ENCODE measurements at regions not wholly inside any gene's neighbourhood (a gene's known extent, or its start where the extent isn't known, plus 50 kb on each side); places are given as distances from the start of the nearest gene placed in this dataset.
"Not testable (repeated sequence)": the region's sequence is repeated elsewhere in the genome, so short reads cannot be mapped to it uniquely, and the experiment has no call there.

- H3K4ac ChIP-seq (ENCODE audit: low read depth, low read length), result no peak overlapping the region
- H2AFZ ChIP-seq (ENCODE audit: low read length), result no peak overlapping the region
- H3K27me3 Mint-ChIP-seq (ENCODE audit: low read depth), result peaks cover 15% of the 10 kb centered on the region
- no peak overlapping the region for H3K4me2 ChIP-seq (ENCODE audit: insufficient read depth, insufficient read length, low read length)
- H3K9ac ChIP-seq (ENCODE audit: extremely low read depth, insufficient read length, low read length), result no peak overlapping the region
- no peaks in the 10 kb centered on the region for H3K27me3 ChIP-seq (ENCODE audit: insufficient read depth, low read length)
- no peaks in the 10 kb centered on the region for H3K79me2 ChIP-seq (ENCODE audit: insufficient read depth, low read length)
- no peak overlapping the region for H3K18ac ChIP-seq (ENCODE audit: insufficient read length, low read depth, low read length)
- H3T11ph ChIP-seq (ENCODE audit: low read length), result no peak overlapping the region
- H3K23ac ChIP-seq (ENCODE audit: insufficient read length, low read depth, low read length), result no peak overlapping the region
- peaks cover 2 to 4% (median 3%) of the 10 kb centered on the region in 3 experiments; a peak in 1 of 7 replicates for H3K36me3 Mint-ChIP-seq (ENCODE audit: insufficient read depth in 1 of 3, low read depth in 3 of 3)
- TF ChIP-seq CTCF (conservative IDR thresholded peaks at IDR 0.05), result no peak
- no peaks in the 10 kb centered on the region for H3K9me3 ChIP-seq (ENCODE audit: control insufficient read depth, low read depth, low read length)
- H3K23me2 ChIP-seq (ENCODE audit: insufficient read length, low read depth, low read length, poor library complexity, severe bottlenecking), result no peaks in the 10 kb centered on the region
- H4K20me1 ChIP-seq (ENCODE audit: control insufficient read depth, insufficient read depth, insufficient read length), result no peaks in the 10 kb centered on the region
- H2BK5ac ChIP-seq (ENCODE audit: insufficient read length, low read length), result no peak overlapping the region
- no peaks in the 10 kb centered on the region for H3K79me1 ChIP-seq (ENCODE audit: insufficient read depth, low read depth, low read length, poor library complexity, severe bottlenecking)
- H3K27ac ChIP-seq (ENCODE audit: insufficient read length, low read depth, low read length), result no peak overlapping the region
- no peaks in the 10 kb centered on the region for H3K4me1 Mint-ChIP-seq
- peak overlapping the region in 1 of 3 experiments; percentile 56; a peak in 1 of 7 replicates for H3K27ac Mint-ChIP-seq
- no peak overlapping the region for H3K4me3 Mint-ChIP-seq
- no peak overlapping the region for H4K91ac ChIP-seq (ENCODE audit: insufficient read length, low read depth, low read length)
- H2AK5ac ChIP-seq (ENCODE audit: insufficient read length, low read length), result no peak overlapping the region
- H2BK120ac ChIP-seq (ENCODE audit: low read depth, low read length, poor library complexity, severe bottlenecking), result no peak overlapping the region
- no peak overlapping the region for H2BK20ac ChIP-seq (ENCODE audit: low read depth, low read length, poor library complexity, severe bottlenecking)
- no peak overlapping the region for H3K14ac ChIP-seq (ENCODE audit: insufficient read depth, low read length)
- no peak for DNase-seq
- no peak overlapping the region for H2BK12ac ChIP-seq (ENCODE audit: insufficient read length, low read depth, low read length)
- no peak overlapping the region for H3K56ac ChIP-seq (ENCODE audit: insufficient read length, low read depth, low read length)
- no peak overlapping the region for H4K8ac ChIP-seq (replicated peaks; ENCODE audit: insufficient read length, low read depth, low read length)
- no CpG with 5 or more reads among the region's 14 CpGs for WGBS (ENCODE audit: extremely low coverage, insufficient read length, low lambda C conversion rate)
- no peak overlapping the region for H2BK15ac ChIP-seq (ENCODE audit: low read depth, low read length)
- H4K5ac ChIP-seq (ENCODE audit: insufficient read length, low read depth, low read length), result no peak overlapping the region
- no peaks in the 10 kb centered on the region for H3K4me1 ChIP-seq (ENCODE audit: insufficient read depth, low read length)
- H3K9me3 Mint-ChIP-seq, result peaks cover 12 to 15% of the 10 kb centered on the region in 2 experiments; a peak in 4 of 5 replicates
These were observed 270.4 kb downstream of the TEX29 start for GRCh38 chr13:111590796-111591195.

- H3K4me3 Mint-ChIP-seq; H4K20me1 ChIP-seq (ENCODE audit: control insufficient read depth, insufficient read depth, insufficient read length); DNase-seq; H3K4ac ChIP-seq (ENCODE audit: low read depth, low read length); H3K56ac ChIP-seq (ENCODE audit: insufficient read length, low read depth, low read length); H2BK12ac ChIP-seq (ENCODE audit: insufficient read length, low read depth, low read length); H2BK5ac ChIP-seq (ENCODE audit: insufficient read length, low read length); H3K9ac ChIP-seq (ENCODE audit: extremely low read depth, insufficient read length, low read length); H4K8ac ChIP-seq (replicated peaks; ENCODE audit: insufficient read length, low read depth, low read length); H3T11ph ChIP-seq (ENCODE audit: low read length); H3K9me3 ChIP-seq (ENCODE audit: control insufficient read depth, low read depth, low read length); H4K91ac ChIP-seq (ENCODE audit: insufficient read length, low read depth, low read length); H3K27ac Mint-ChIP-seq; H3K23me2 ChIP-seq (ENCODE audit: insufficient read length, low read depth, low read length, poor library complexity, severe bottlenecking); H2AK5ac ChIP-seq (ENCODE audit: insufficient read length, low read length); H3K27me3 ChIP-seq (ENCODE audit: insufficient read depth, low read length); H2BK20ac ChIP-seq (ENCODE audit: low read depth, low read length, poor library complexity, severe bottlenecking); H3K79me2 ChIP-seq (ENCODE audit: insufficient read depth, low read length); H4K5ac ChIP-seq (ENCODE audit: insufficient read length, low read depth, low read length); H3K4me1 ChIP-seq (ENCODE audit: insufficient read depth, low read length); H2BK15ac ChIP-seq (ENCODE audit: low read depth, low read length); H3K79me1 ChIP-seq (ENCODE audit: insufficient read depth, low read depth, low read length, poor library complexity, severe bottlenecking); H3K27ac ChIP-seq (ENCODE audit: insufficient read length, low read depth, low read length); H3K36me3 Mint-ChIP-seq (ENCODE audit: insufficient read depth in 1 of 3, low read depth in 3 of 3); H2AFZ ChIP-seq (ENCODE audit: low read length); H2BK120ac ChIP-seq (ENCODE audit: low read depth, low read length, poor library complexity, severe bottlenecking); H3K4me2 ChIP-seq (ENCODE audit: insufficient read depth, insufficient read length, low read length); H3K18ac ChIP-seq (ENCODE audit: insufficient read length, low read depth, low read length); H3K14ac ChIP-seq (ENCODE audit: insufficient read depth, low read length); H3K23ac ChIP-seq (ENCODE audit: insufficient read length, low read depth, low read length): not testable (repeated sequence)
- Mint-ChIP-seq H3K9me3 (peaks cover 12 to 15% of the 10 kb centered on the region in 2 experiments; a peak in 4 of 5 replicates), H3K4me1 (peaks cover 15 to 18% of the 10 kb centered on the region in 2 experiments), H3K27me3 (ENCODE audit: low read depth) (peaks cover 15% of the 10 kb centered on the region)
- no CpG with 5 or more reads among the region's 4 CpGs for WGBS (ENCODE audit: extremely low coverage, insufficient read length, low lambda C conversion rate)
These were observed 273.0 kb downstream of the TEX29 start for GRCh38 chr13:111593490-111593889.
